PC-9 (cell line): ENCODE measurements at regions not wholly inside any gene's neighbourhood (a gene's known extent, or its start where the extent isn't known, plus 50 kb on each side); places are given as distances from the start of the nearest gene placed in this dataset.

ENCODE experiments used
- BruUV-seq: library from RNA; stranded (reverse); fragments of 400-500 nt; replicated peaks from 2 replicates; lab custom pipeline; 2021; lab: Mats Ljungman, UMichigan
- CTCF ChIA-PET: fragments of 300-600 bp; sonication (Branson Sonifier 250); formaldehyde crosslinking; loops from one replicate; lab custom pipeline; 2022; ENCODE audit warnings: antibody characterized with exemption; lab: Charles Lee
- POLR2A ChIA-PET: fragments of 300-600 bp; sonication (Branson Sonifier 250); formaldehyde crosslinking; loops from one replicate; lab custom pipeline; 2022; ENCODE audit warnings: antibody characterized with exemption; ENCODE audit not compliant: unreplicated experiment; lab: Charles Lee
- DNase-seq, 2 experiments: peaks; one replicate each; pipeline versions ENCODE4 v3.0.0 to v3.0.0-alpha.2; 2015 to 2022; ENCODE audit warnings: mixed read lengths in 1 of 2
- H2AFZ ChIP-seq: fragments of 200-600 bp; sonication (generic); 2 replicates; pipeline ENCODE4 v1.8.1; 2017; ENCODE audit warnings: antibody characterized with exemption
- H3F3A ChIP-seq: fragments of 200-600 bp; sonication (generic); 2 replicates; pipeline ENCODE4 v1.8.1; 2017; ENCODE audit warnings: antibody characterized with exemption, mild to moderate bottlenecking, low read depth; ENCODE audit not compliant: insufficient read depth
- H3K27ac ChIP-seq: fragments of 200-600 bp; sonication (generic); 2 replicates; pipeline ENCODE4 v1.6.1; 2016; ENCODE audit warnings: mixed run types
- H3K27me3 ChIP-seq: fragments of 200-600 bp; sonication (generic); 2 replicates; pipeline ENCODE4 v1.6.1; 2016; ENCODE audit warnings: low read depth, mixed run types; ENCODE audit not compliant: insufficient read depth
- H3K36me3 ChIP-seq: fragments of 200-600 bp; sonication (generic); 2 replicates; pipeline ENCODE4 v1.6.1; 2016; ENCODE audit warnings: low read depth, mixed run types
- H3K4me1 ChIP-seq: fragments of 200-600 bp; sonication (generic); replicated peaks from 2 replicates; pipeline ENCODE4 v1.6.1; 2016; ENCODE audit warnings: mixed run types; ENCODE audit not compliant: insufficient read depth
- H3K4me2 ChIP-seq: fragments of 200-600 bp; sonication (generic); 2 replicates; pipeline ENCODE4 v1.6.1; 2017; ENCODE audit warnings: mixed run types
- H3K4me3 ChIP-seq: fragments of 200-600 bp; sonication (generic); 2 replicates; pipeline ENCODE4 v1.6.1; 2016; ENCODE audit warnings: mixed run types
- H3K79me2 ChIP-seq: fragments of 200-600 bp; sonication (generic); 2 replicates; pipeline ENCODE4 v1.6.1; 2017; ENCODE audit warnings: low read depth, mixed run types
- H3K9me2 ChIP-seq: fragments of 200-600 bp; sonication (generic); 2 replicates; pipeline ENCODE4 v1.8.1; 2017; ENCODE audit warnings: mild to moderate bottlenecking; ENCODE audit not compliant: insufficient read depth
- H3K9me3 ChIP-seq: fragments of 200-600 bp; sonication (generic); 2 replicates; pipeline ENCODE4 v1.8.1; 2016; ENCODE audit warnings: low read depth; ENCODE audit not compliant: insufficient read depth
- H4K20me1 ChIP-seq: fragments of 200-600 bp; sonication (generic); 2 replicates; pipeline ENCODE4 v1.8.1; 2017; ENCODE audit not compliant: insufficient read depth
- CTCF ChIP-seq: fragments of 200-600 bp; sonication (generic); conservative IDR thresholded peaks from 2 replicates; pipeline ENCODE4 v1.6.1; 2017; ENCODE audit warnings: mixed run types, antibody characterized with exemption, mild to moderate bottlenecking, moderate library complexity
- EZH2 ChIP-seq: fragments of 200-600 bp; sonication (generic); IDR thresholded peaks from 2 replicates; pipeline ENCODE4 v1.8.0; 2017; ENCODE audit warnings: antibody characterized with exemption, low read depth
- intact Hi-C: fragments of 100-400 bp; cut with micrococcal nuclease; formaldehyde crosslinking; loops from one replicate; pipeline ENCODE4 v1.10.0; 2022; ENCODE audit not compliant: unreplicated experiment

- Histone ChIP-seq H3K27ac (no peak overlapping the region), H3K79me2 (no peaks in the 10 kb centered on the region), H2AFZ (no peak overlapping the region), H3F3A (no peaks in the 10 kb centered on the region), H3K4me1 (no peaks in the 10 kb centered on the region), H3K27me3 (no peaks in the 10 kb centered on the region), H3K4me2 (no peak overlapping the region), H4K20me1 (no peaks in the 10 kb centered on the region), H3K9me3 (no peaks in the 10 kb centered on the region), H3K36me3 (no peaks in the 10 kb centered on the region), H3K4me3 (no peak overlapping the region), H3K9me2 (0 out of 2 replicates have a peak, but pooled peaks cover 3% of the 10 kb centered on the region)
- BruUV-seq, result no TSS peak
- ChIA-PET CTCF (no interaction called here), POLR2A (no interaction called here)
- no peak for DNase-seq
- TF ChIP-seq EZH2, result no peak
- TF ChIP-seq CTCF, result no peak
- intact Hi-C loops, result no loop called here
These were observed 234.7 kb downstream of the RBM26 start for GRCh38 chr13:79171141-79172061.

- H3K27me3 ChIP-seq, result no peaks in the 10 kb centered on the region
- no peaks in the 10 kb centered on the region for H3K79me2 ChIP-seq
- DNase-seq, result no peak
- CTCF ChIA-PET, result no interaction called here
- no peak overlapping the region for H3K4me2 ChIP-seq
- BruUV-seq, result no TSS peak
- no peaks in the 10 kb centered on the region for H3K4me1 ChIP-seq
- intact Hi-C loops, result no loop called here
- no peaks in the 10 kb centered on the region for H3K9me2 ChIP-seq
- no peaks in the 10 kb centered on the region for H3F3A ChIP-seq
- H4K20me1 ChIP-seq, result no peaks in the 10 kb centered on the region
- POLR2A ChIA-PET, result no interaction called here
- no peak overlapping the region for H3K27ac ChIP-seq
- no peak overlapping the region for H2AFZ ChIP-seq
- no peaks in the 10 kb centered on the region for H3K9me3 ChIP-seq
- no peak for TF ChIP-seq EZH2
- no peak for TF ChIP-seq CTCF
- H3K36me3 ChIP-seq, result no peaks in the 10 kb centered on the region
- no peak overlapping the region for H3K4me3 ChIP-seq
These were observed 245.2 kb downstream of the RBM26 start for GRCh38 chr13:79160818-79161217.

- ChIA-PET CTCF (no interaction called here), POLR2A (no interaction called here)
- H3K79me2 ChIP-seq, result no peaks in the 10 kb centered on the region
- no peak overlapping the region for H2AFZ ChIP-seq
- no peaks in the 10 kb centered on the region for H3K27me3 ChIP-seq
- no peaks in the 10 kb centered on the region for H3F3A ChIP-seq
- no peaks in the 10 kb centered on the region for H4K20me1 ChIP-seq
- no peak for DNase-seq
- no peaks in the 10 kb centered on the region for H3K36me3 ChIP-seq
- H3K27ac ChIP-seq, result no peak overlapping the region
- no peaks in the 10 kb centered on the region for H3K4me1 ChIP-seq
- no peak for TF ChIP-seq CTCF
- no peak for TF ChIP-seq EZH2
- no peaks in the 10 kb centered on the region for H3K9me3 ChIP-seq
- BruUV-seq, result no TSS peak
- H3K4me3 ChIP-seq, result no peak overlapping the region
- H3K9me2 ChIP-seq, result no peaks in the 10 kb centered on the region
- intact Hi-C loops, result no loop called here
- no peak overlapping the region for H3K4me2 ChIP-seq
These were observed 250.2 kb downstream of the RBM26 start for GRCh38 chr13:79155883-79156282.
